KG1 (cell line): ENCODE measurements at regions not wholly inside any gene's neighbourhood (a gene's known extent, or its start where the extent isn't known, plus 50 kb on each side); places are given as distances from the start of the nearest gene placed in this dataset.
"Not testable (repeated sequence)": the region's sequence is repeated elsewhere in the genome, so short reads cannot be mapped to it uniquely, and the experiment has no call there.

ENCODE experiments used
- DNase-seq: peaks from one replicate; lab custom pipeline; 2025; lab: John Stamatoyannopoulos, UW

- no peak for DNase-seq
Measured at GRCh38 chr7:34487391-34488115, 170.5 kb upstream of the NPSR1 start.

- no peak for DNase-seq
Measured at GRCh38 chr7:34488766-34489165, 169.3 kb upstream of the NPSR1 start.

GRCh38 chr7:34491899-34492298 lies 166.1 kb upstream of the NPSR1 start:
- DNase-seq: no peak

- DNase-seq: no peak
Measured at GRCh38 chr7:34493752-34494151, 164.3 kb upstream of the NPSR1 start.

- no peak for DNase-seq
Measured at GRCh38 chr7:34497153-34497777, 160.8 kb upstream of the NPSR1 start.

- no peak for DNase-seq
Measured at GRCh38 chr7:34501156-34501555, 156.9 kb upstream of the NPSR1 start.

GRCh38 chr7:34507191-34507590 lies 150.8 kb upstream of the NPSR1 start:
- no peak for DNase-seq

GRCh38 chr7:34523226-34523918 lies 134.6 kb upstream of the NPSR1 start:
- no peak for DNase-seq

- no peak for DNase-seq
Measured at GRCh38 chr7:34530259-34530658, 127.8 kb upstream of the NPSR1 start.

GRCh38 chr7:34539003-34539402 lies 119.0 kb upstream of the NPSR1 start:
- DNase-seq: no peak

GRCh38 chr7:34544621-34545020 lies 113.4 kb upstream of the NPSR1 start:
- DNase-seq: no peak

GRCh38 chr7:34550996-34551395 lies 107.0 kb upstream of the NPSR1 start:
- DNase-seq: no peak

- no peak for DNase-seq
Measured at GRCh38 chr7:34552502-34552901, 105.5 kb upstream of the NPSR1 start.

GRCh38 chr7:34558022-34558421 lies 100.0 kb upstream of the NPSR1 start:
- DNase-seq: no peak

GRCh38 chr7:34564091-34564490 lies 93.9 kb upstream of the NPSR1 start:
- no peak for DNase-seq

GRCh38 chr7:34567906-34568305 lies 90.1 kb upstream of the NPSR1 start:
- DNase-seq: no peak

- DNase-seq: no peak
Measured at GRCh38 chr7:34569975-34570699, 87.9 kb upstream of the NPSR1 start.

GRCh38 chr7:34575006-34575405 lies 83.0 kb upstream of the NPSR1 start:
- DNase-seq: no peak

GRCh38 chr7:34577934-34578333 lies 80.1 kb upstream of the NPSR1 start:
- DNase-seq: not testable (repeated sequence)

- DNase-seq: not testable (repeated sequence)
Measured at GRCh38 chr7:34581698-34582097, 76.3 kb upstream of the NPSR1 start.

GRCh38 chr7:34584526-34584925 lies 73.5 kb upstream of the NPSR1 start:
- no peak for DNase-seq

- no peak for DNase-seq
Measured at GRCh38 chr7:34596887-34597286, 61.1 kb upstream of the NPSR1 start.
